Skeletal muscle cell (primary cell): ENCODE measurements at regions not wholly inside any gene's neighbourhood (a gene's known extent, or its start where the extent isn't known, plus 50 kb on each side); places are given as distances from the start of the nearest gene placed in this dataset.

Experiments used
- DNase-seq: peaks from one replicate; pipeline ENCODE4 v3.0.0-alpha.2; 2010; ENCODE audit warnings: low read depth
- H3K4me3 ChIP-seq: 2 replicates; pipeline ENCODE4 v1.5.1; 2011; ENCODE audit warnings: low read depth, mild to moderate bottlenecking, control low read depth, low read length, moderate library complexity

DNA sequence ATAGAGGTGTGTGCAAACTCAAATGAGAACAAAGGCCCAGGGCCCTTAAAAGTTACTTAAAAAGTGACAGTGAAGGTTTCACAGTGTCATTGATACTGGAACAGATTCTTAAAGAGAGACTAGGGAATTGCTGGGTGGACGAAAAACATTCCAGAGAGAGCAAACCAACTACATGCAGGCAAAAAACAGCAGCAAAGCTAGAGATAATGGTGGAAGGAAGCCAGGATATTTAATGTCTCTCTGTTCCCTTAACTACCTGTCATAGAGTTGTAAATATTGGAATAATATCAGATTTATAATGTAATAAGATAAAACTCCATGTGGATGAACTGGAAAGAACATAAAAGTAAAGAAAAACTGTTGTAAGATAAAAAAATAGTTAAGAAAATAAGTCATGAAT, 508.6 kb downstream of the TAF11L14 start:
- no peak for DNase-seq
- no peak overlapping the region for H3K4me3 ChIP-seq

DNA sequence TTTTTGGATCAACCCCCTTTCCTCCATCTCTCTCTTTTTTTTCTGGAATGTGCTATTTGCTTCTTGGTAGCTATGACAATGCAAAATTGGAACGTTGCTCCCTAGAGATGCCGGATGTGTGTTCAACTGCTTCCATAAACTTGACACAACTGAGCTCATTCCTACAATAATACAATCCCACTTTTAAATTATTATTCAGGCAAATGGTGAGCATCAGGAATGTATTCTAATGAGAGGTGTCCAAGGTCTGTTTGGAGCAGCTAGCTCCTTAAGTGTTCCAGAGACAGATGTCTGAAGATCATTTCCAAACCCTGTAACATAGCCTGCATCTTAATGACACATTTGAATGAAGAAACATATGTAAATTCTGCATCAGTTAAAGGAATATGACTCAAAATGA, 518.4 kb downstream of the TAF11L14 start:
- DNase-seq = no peak
- H3K4me3 ChIP-seq = no peak overlapping the region

DNA sequence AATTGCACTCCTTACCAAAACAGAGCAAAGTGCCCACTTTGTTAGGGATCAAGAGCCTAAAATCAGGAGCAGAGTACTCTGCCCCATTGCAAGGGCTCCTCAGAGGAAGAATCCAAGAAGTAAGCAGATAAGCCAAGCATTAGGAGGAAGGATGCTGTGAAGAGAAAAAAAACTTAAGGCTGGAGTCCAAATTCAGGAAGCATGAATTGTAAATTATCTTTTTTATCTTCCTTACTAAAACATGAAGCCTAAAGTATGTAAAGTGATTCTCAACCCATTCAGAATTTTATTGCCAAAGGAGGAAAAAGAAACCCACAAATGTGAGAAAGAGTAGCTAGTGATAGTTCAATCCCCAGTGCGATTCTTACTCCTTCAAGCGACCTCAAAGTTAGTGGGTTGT, 523.9 kb downstream of the TAF11L14 start:
- DNase-seq = no peak
- H3K4me3 ChIP-seq = no peak overlapping the region

DNA sequence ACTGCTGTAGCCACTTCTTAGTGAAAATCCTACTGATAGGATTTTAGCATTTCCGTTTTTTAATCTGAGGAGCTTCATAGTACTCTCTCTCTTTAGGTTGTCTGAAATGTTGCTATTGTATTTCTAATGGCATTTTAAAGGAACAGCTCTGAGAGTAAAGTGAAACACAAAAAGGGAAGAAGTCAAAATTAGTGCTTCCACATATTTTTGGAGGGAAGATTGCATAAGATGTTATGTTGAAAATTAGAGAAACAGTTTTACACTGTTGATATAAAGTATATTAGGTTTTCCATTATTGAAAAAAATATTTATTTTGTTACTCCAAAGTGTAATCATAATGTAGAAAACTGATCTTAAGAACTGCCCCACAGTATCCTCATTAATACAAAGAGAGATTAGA, 525.1 kb downstream of the TAF11L14 start:
- DNase-seq = no peak
- no peak overlapping the region for H3K4me3 ChIP-seq

DNA sequence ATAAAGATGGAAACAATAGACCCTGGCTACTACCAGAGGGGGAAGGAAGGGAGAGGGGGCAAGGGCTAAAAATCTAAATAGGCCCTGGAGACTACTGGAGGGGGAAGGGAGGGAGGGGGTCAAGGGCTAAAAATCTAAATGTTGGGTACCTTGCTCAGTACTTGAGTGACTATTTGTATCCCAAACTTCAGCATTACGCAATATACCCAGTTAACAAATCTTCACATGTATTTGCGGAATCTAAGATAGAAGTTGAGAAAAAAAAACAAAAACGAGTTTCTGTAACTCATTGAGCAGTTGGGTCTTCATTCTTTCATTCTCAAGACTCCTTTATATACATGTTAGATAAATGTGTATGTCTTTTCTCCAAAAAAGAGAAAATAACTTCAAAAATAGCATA, 537.4 kb downstream of the TAF11L14 start:
- no peak for DNase-seq
- H3K4me3 ChIP-seq = no peak overlapping the region

DNA sequence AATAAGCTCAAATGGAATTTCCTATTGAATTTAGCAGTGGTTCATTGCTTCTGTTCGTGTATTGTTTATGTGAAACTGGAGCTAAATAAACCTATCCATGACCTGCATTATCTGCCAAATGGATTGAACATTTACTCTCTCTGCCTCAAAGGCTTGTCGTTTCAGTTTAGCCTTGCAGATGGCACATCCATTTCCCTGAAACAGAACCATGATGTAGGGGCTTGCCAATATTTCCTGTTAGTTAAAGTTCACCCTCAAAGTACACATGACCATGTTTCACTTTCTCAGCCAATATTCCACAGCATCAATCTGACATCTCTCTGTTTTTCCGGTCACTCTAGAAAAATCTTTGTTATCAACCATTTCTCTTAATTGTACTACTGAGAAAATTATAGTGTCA, 545.3 kb downstream of the TAF11L14 start:
- DNase-seq = no peak
- no peak overlapping the region for H3K4me3 ChIP-seq

DNA sequence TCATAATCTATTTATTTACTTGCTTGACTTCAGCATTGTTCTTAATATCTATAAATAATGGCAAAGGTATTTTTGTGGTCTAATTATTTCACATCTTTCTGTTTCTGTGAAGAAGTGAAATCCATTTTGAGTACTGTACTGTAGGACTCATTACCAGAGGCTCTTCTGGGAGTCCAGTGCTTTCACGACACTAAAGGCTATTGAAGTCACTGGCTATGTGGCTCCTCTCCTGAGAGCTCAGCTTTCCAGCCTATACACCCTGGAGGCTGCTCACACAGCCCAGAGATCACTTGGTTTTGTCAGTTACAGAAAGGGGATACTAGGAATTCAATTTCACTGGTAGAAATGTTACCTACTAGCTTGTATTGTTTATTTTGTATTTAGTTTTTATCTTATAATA, 547.3 kb downstream of the TAF11L14 start:
- no peak for DNase-seq
- no peak overlapping the region for H3K4me3 ChIP-seq

DNA sequence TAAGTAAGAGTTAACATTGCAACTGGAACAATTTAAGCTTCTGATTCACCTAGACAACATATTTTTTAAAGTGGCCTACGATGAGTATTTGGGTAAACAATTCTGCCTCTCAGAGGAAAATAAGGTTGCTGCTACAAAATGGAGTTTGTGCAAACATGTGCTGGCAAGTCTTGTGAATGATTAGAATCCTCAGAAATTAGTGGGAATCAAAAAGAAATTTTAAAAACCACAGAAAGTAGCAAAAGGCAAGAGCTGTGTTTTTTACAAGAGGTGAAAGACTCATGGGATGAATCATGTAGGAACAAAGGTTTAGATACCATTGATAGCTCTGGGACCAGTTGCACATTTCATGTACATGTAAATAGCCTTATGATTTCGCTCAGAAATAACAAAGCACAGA, 561.6 kb downstream of the TAF11L14 start:
- H3K4me3 ChIP-seq = no peak overlapping the region
- no peak for DNase-seq

DNA sequence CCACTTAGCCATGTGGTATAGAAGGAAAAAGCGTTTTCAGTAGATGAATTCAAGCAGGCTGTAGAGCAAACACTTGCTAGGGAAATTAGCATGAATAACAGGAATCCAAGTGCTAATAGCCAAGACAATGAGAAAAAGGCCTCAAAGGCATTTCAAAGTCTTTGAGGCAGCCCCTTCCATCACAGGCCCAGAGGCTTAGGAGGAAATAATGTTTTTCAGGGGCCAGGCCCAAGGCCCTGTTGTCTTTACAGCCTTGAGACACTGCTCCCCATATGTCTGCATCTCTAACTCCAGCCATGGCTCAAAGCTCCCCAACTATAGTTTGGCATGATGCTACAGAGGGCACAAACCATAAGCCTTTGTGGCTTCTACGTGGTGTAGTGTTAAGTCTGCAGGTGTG, 563.5 kb downstream of the TAF11L14 start:
- DNase-seq = no peak
- no peak overlapping the region for H3K4me3 ChIP-seq

DNA sequence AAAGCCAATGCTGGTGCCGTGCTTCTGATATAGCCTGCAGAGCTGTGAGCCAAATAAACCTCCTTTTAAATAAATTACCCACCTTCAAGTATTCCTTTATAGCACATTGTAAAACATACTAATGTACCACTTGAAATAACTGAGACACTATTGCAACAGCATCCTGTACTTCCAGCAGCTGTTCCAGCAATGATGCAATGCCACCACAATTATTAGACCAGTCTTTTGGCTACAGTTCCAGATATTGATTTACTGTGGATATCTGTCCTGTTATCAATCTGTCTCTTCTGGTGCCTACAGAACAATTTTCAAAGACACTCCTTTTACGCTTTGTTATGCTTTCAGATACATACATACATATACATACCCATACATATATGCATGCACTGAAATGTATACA, 567.9 kb downstream of the TAF11L14 start:
- no peak overlapping the region for H3K4me3 ChIP-seq
- DNase-seq = no peak

DNA sequence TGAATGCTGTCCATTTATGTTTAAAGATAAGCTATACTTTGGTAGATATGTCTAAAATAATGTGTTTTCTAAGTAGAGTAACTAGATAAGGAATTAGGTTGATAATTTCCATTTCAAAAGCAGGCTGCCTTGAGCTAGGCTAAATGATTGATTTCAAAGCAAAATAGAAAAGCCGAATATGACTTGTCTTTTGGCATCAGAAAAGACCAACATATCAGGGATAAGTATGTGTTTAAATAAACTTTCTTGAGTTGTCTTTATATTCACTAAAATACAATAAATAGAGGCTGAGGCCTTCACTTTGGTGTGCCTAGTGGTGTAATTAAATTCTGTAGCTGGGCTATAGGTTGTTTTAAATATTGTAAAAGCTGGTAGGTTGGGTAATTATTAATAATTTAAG, 569.0 kb downstream of the TAF11L14 start:
- no peak overlapping the region for H3K4me3 ChIP-seq
- no peak for DNase-seq

DNA sequence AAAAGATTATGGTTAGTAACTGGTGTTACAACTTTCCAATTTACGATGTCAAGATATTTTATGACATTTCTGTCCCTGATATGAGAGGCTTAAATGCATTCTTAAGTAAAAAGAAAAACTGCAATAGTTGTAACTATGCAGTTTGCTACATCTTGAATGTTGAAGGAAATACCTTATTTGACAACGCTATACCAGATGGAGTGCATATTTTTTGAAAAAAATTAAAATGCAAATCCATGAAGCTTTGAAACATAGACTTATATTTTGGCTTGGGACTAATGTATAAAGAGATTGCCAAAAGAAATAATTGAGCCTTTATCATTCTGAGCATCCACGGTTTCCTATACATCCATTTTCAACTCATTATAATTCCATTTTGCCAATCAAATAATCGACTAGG, 579.4 kb downstream of the TAF11L14 start:
- no peak for DNase-seq
- H3K4me3 ChIP-seq = no peak overlapping the region

DNA sequence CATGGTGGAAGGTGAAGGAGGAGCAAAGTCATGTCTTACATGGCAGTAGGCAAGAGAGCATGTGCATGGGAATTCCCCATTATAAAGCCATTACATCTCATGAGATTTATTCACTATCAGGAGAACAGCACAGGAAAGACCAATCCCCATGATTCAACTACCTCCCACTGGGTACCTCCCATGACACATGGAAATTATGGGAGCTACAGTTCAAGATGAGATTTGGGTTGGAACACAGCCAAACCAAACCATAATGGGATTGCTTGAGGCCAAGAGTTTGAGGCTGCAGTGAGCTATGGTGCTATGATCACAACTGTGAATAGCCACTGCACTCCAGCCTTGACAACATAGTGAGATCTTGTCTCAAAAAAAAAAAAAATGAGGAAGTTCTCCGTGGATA, 581.8 kb downstream of the TAF11L14 start:
- H3K4me3 ChIP-seq = no peak overlapping the region
- no peak for DNase-seq

DNA sequence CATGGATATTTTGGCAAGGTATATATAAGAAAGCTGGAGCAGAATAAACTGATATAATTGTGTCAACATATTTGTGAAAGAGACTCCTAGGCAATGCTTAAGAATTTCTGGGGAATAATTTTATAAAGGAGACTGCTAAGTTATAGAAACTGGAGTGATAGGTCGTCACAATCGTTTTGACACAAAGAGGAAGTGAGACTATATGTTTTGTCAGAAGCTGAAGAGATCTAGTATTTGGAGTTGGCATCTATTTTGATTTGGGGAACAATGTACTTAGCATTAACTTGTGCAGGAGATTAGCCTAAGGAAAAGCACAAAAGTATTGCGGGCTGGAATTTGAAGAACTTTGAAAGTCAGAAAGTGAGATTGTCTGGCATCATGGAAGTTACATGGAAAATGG, 582.5 kb downstream of the TAF11L14 start:
- no peak for DNase-seq
- no peak overlapping the region for H3K4me3 ChIP-seq

DNA sequence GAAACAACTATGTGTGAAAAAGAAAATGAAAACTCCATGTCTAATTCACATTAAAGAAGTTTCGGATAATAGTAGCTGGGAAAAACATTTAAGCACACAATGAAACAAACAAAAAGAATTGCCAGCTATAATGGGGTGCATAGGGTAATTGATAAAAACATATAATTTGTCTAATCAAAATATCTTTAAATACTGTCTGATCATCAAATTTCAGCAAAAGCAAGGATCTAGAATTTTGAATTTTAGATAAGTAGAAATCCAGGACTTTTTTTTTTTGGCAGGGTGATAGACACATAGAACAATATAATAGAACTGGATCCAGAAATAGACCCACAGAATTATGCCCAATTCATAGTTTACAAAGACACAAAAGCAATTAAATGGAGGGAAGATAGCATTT, 585.0 kb downstream of the TAF11L14 start:
- DNase-seq = no peak

DNA sequence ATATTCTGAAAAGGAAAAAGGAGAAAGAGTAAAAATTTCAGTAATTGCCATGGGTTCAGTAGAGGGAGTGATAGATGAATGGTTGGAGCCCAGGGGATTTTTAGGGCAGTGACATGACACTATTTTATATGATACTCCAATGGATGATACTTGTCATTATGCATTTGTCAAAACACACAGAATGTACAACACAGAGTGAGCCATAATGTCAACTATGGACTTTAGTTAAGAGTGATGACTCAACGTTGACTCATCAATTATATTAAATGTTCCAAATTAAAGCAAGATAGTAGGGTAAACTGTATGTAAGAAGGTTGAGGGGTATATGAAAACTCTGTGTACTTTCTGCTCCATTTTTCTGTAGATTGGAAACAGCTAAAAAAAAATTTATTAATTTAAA, 586.4 kb downstream of the TAF11L14 start:
- no peak for DNase-seq
- H3K4me3 ChIP-seq = no peak overlapping the region

More for the DNA sequence above, 585.0 kb downstream of the TAF11L14 start:
- H3K4me3 ChIP-seq = no peak overlapping the region

DNA sequence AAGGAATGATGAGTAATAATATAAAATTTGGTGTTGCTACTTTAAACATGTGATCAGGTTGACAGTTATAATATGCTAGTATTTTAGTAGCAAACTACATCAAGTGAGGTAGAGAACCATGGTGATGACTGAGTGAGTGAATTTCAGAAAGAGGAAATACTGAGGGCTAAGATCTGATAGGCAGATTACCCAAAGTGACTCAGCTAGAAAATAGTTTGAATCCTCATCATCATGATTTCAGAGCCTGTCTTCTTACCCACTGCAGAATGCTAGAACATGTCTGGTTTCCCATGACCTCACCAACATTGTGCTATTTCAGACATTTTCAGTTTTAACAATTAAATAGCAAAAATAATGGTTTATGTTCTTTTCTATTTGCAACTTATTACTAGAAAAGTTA, 602.1 kb downstream of the TAF11L14 start:
- no peak overlapping the region for H3K4me3 ChIP-seq
- no peak for DNase-seq

DNA sequence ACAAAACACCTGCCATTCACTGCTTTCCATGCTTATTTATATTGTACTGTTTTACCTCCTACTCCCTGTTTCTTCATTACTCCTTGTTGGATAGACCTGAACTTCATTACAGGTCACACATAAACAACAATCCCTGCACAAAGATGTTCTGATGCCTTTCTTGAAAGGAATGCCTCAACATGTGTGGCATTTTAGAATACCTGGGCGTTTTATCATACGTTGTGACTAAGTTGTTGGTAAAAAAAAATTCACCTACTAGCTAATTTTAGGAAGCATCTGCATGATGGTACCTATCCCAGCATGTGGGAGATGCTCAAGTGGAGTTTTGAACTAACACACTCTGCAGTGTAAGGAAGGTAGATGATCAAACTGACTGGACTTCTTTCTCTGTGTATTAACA, 604.1 kb downstream of the TAF11L14 start:
- no peak overlapping the region for H3K4me3 ChIP-seq

DNA sequence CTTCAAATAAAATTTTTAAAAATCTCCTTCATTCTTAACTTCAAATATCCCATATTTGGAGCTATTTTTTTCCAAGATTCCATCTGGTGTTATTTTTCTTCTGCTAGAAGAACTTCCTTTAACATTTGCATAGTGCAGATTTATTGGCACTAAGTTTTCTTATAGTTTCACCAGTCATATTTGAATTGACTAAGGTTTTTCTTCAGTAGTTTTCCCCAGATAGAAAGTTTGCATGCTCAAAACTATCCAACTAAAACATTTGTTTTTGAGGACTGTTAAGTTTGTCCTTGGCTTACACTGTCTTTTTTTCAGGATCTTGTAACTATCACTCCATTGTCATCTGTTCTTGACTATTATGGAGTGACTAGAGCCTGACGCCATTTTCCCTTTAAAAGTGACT, 606.7 kb downstream of the TAF11L14 start:
- no peak overlapping the region for H3K4me3 ChIP-seq

More for the DNA sequence above, 604.1 kb downstream of the TAF11L14 start:
- no peak for DNase-seq

DNA sequence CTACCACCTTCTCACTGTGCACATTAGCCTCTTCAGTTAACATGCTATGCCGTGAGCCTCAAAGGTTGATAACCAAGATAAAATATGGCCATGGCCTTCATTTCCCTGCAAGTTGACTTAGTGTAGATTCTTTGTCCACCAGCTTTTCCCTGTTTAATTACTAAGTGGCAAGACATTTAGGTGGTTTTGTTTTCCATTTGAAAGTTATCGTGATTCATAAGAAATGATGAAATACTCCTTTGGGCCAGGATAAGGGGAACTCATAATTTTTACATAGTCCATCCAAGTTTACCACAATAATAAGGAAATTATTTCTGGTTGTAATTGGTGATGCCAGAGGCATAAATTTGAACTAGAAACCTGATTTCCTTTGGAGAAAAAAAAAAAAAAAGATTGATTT, 609.6 kb downstream of the TAF11L14 start:
- no peak for DNase-seq
- H3K4me3 ChIP-seq = no peak overlapping the region

More for the DNA sequence above, 606.7 kb downstream of the TAF11L14 start:
- DNase-seq = no peak

DNA sequence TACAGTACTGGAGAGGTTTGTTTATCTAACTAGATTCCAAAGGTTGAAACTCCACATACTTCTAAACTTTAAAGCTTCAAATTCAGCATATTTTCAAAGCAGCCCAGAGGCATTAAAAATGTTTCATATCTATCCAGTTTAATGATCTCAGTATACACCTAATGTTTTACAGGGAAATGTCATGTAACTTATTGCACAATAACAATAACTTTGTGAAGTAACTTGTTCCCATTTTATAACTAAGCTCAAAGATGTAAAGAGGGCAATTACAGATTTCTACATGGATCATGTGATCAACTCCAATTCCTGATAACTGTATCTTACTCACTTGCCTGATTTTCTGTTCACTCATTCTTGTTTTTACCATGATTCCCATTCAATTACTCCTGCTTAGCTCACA, 610.0 kb downstream of the TAF11L14 start:
- DNase-seq = no peak
- no peak overlapping the region for H3K4me3 ChIP-seq

DNA sequence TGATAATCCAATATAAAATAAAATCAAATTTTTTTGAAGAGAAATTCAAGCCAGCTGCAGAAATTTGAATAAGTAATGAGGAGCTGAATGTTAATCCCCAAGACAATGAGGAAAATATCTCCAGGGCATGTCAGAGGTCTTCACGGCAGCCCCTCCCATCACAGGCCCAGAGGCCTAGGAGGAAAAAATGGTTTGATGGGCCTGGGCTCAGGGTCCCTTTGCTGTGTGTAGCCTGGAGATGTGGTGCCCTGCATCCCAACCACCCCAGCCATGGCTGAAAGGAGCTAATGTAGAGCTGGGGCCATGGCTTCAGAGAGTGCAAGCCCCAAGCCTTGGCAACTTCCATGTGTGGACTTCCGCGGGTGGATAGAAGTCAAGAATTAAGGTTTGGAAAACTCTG, 618.3 kb downstream of the TAF11L14 start:
- H3K4me3 ChIP-seq = no peak overlapping the region
- no peak for DNase-seq
